K562 (cell line): ENCODE measurements at regions not wholly inside any gene's neighbourhood (a gene's known extent, or its start where the extent isn't known, plus 50 kb on each side); places are given as distances from the start of the nearest gene placed in this dataset.

Experiments used
- ATAC-seq: fragments of 200-7000 bp; cut with Tn5 transposase; 3 replicates; pipeline ENCODE4 v1.9.1; 2020; ENCODE audit warnings: moderate library complexity
- BruUV-seq: library from RNA; stranded (reverse); fragments of 400-500 nt; replicated peaks from 2 replicates; lab custom pipeline; 2021; lab: Mats Ljungman, UMichigan
- CTCF ChIA-PET: fragments of 300-600 bp; formaldehyde crosslinking; extraction: SDS; loops from one replicate; lab custom pipeline; 2021; ENCODE audit warnings: low intra/inter-chr PET ratio; lab: Yijun Ruan, JAX
- POLR2A ChIA-PET: fragments of 300-600, 350-650 bp; sonication (Branson Sonifier 250); formaldehyde crosslinking; extraction: SDS; loops from one replicate; lab custom pipeline; 2021; ENCODE audit warnings: antibody characterized with exemption, inconsistent platforms; lab: Yijun Ruan, JAX
- DNase-seq, 4 experiments: peaks; one replicate each; pipeline versions ENCODE4 v3.0.0 to v3.0.0-alpha.2; 2011 to 2018; ENCODE audit warnings: low spot score in 3 of 4, mixed read lengths in 3 of 4; ENCODE audit errors: extremely low read depth in 1 of 4
- FAIRE-seq: peaks from 2 replicates; lab custom pipeline; 2011; peaks lifted over from hg19 to GRCh38; lab: Jason Lieb, UNC
- H2AFZ ChIP-seq: 2 replicates; pipeline ENCODE4 v1.6.0; 2011; ENCODE audit warnings: low read depth, low read length, control low read depth, inconsistent platforms
- H3K27ac ChIP-seq: fragments of 200-600 bp; 3 replicates; pipeline ENCODE4 v1.8.0; 2011; ENCODE audit warnings: low read depth, mild to moderate bottlenecking, control low read depth, inconsistent platforms, low read length, moderate library complexity, mixed read lengths; ENCODE audit errors: extremely low read depth
- H3K27me3 ChIP-seq, 2 experiments: fragments of 300-600 bp in 1 of 2; 2 replicates in 1 of 2; 3 replicates in 1 of 2; pipeline versions ENCODE4 v1.6.0 to v1.8.0; 2011; ENCODE audit warnings: inconsistent platforms in 2 of 2, low read length in 2 of 2, mild to moderate bottlenecking in 1 of 2, mixed read lengths in 1 of 2, moderate library complexity in 1 of 2; ENCODE audit not compliant: control insufficient read depth in 2 of 2, insufficient read depth in 2 of 2
- H3K36me3 ChIP-seq: fragments of 300-600 bp; 3 replicates; pipeline ENCODE4 v1.8.0; 2011; ENCODE audit warnings: mild to moderate bottlenecking, low read length, inconsistent platforms; ENCODE audit not compliant: control insufficient read depth, insufficient read depth
- H3K4me1 ChIP-seq, 2 experiments: fragments of 200-600 bp in 1 of 2; replicated peaks in 1 of 2; 2 replicates in 1 of 2; 3 replicates in 1 of 2; pipeline versions ENCODE4 v1.5.1 to v1.8.0; 2011; ENCODE audit warnings: inconsistent platforms in 2 of 2, low read length in 2 of 2, mild to moderate bottlenecking in 1 of 2, mixed read lengths in 1 of 2, moderate library complexity in 1 of 2; ENCODE audit not compliant: control insufficient read depth in 2 of 2, insufficient read depth in 2 of 2
- H3K4me2 ChIP-seq: 2 replicates; pipeline ENCODE4 v1.6.1; 2011; ENCODE audit warnings: low read length, control low read depth, inconsistent platforms, mixed read lengths; ENCODE audit not compliant: insufficient read depth
- H3K4me3 ChIP-seq: fragments of 200-600 bp; sonication (generic), shearing (Covaris generic); 2 replicates; pipeline ENCODE4 v1.5.1; 2016; ENCODE audit warnings: control low read depth, inconsistent platforms
- H3K79me2 ChIP-seq: fragments of 200-600 bp; 3 replicates; pipeline ENCODE4 v1.8.0; 2011; ENCODE audit warnings: low read length, inconsistent platforms; ENCODE audit not compliant: control insufficient read depth, insufficient read depth
- H3K9ac ChIP-seq, 2 experiments: 2 replicates each; pipeline versions ENCODE4 v1.6.0 to v1.6.1; 2011; ENCODE audit warnings: low read depth in 2 of 2, low read length in 2 of 2, control low read depth in 1 of 2, inconsistent platforms in 1 of 2, mild to moderate bottlenecking in 1 of 2, mixed read lengths in 1 of 2; ENCODE audit not compliant: insufficient read depth in 1 of 2
- H3K9me1 ChIP-seq: one replicate; pipeline ENCODE4 v1.6.0; 2011; ENCODE audit warnings: inconsistent platforms, mild to moderate bottlenecking, low read length, moderate library complexity; ENCODE audit not compliant: control insufficient read depth, insufficient read depth
- H3K9me3 ChIP-seq: replicated peaks from 2 replicates; pipeline ENCODE4 v1.5.1; 2011; ENCODE audit warnings: low read depth, low read length, inconsistent platforms; ENCODE audit not compliant: control insufficient read depth, insufficient read depth
- H4K20me1 ChIP-seq: replicated peaks from 2 replicates; pipeline ENCODE4 v1.6.1; 2011; ENCODE audit warnings: low read length, inconsistent platforms, mixed read lengths; ENCODE audit not compliant: control insufficient read depth, insufficient read depth
- FOXP1 ChIP-seq: sonication (generic); formaldehyde crosslinking; IDR thresholded peaks from 2 replicates; pipeline ENCODE4 v1.8.0; 2022; ENCODE audit warnings: mild to moderate bottlenecking, missing genetic modification reagents
- GABPB1 ChIP-seq: sonication (generic); formaldehyde crosslinking; IDR thresholded peaks from 2 replicates; pipeline ENCODE4 v1.8.0; 2022; ENCODE audit warnings: mild to moderate bottlenecking, missing genetic modification reagents
- HNRNPUL1 ChIP-seq: fragments of 200-400 bp; formaldehyde crosslinking; IDR thresholded peaks from 2 replicates; pipeline ENCODE4 v1.6.1; 2017; ENCODE audit warnings: low read length
- MTF1 ChIP-seq: fragments of 250-450 bp; sonication (Bioruptor Pico); IDR thresholded peaks from 2 replicates; pipeline ENCODE4 v1.9.0; 2021; ENCODE audit warnings: moderate library complexity, mild to moderate bottlenecking, inconsistent platforms, borderline replicate concordance
- RERE ChIP-seq: sonication (generic); formaldehyde crosslinking; IDR thresholded peaks from 2 replicates; pipeline ENCODE4 v1.8.0; 2023; ENCODE audit warnings: missing genetic modification reagents, mild to moderate bottlenecking, borderline replicate concordance
- ZNF23 ChIP-seq: fragments of 250-450 bp; sonication (Bioruptor Pico); IDR thresholded peaks from 2 replicates; pipeline ENCODE4 v1.4.0; 2020; ENCODE audit warnings: mild to moderate bottlenecking
- in situ Hi-C: fragments of 300-500 bp; cut with MboI; formaldehyde crosslinking; loops from 4 replicates; pipeline ENCODE4 v1.15.0; 2018; ENCODE audit warnings: inconsistent platforms, mixed read lengths
- intact Hi-C: fragments of 100-400 bp; cut with micrococcal nuclease; formaldehyde crosslinking; loops from 2 replicates; pipeline ENCODE4 v1.14.2; 2022

DNA sequence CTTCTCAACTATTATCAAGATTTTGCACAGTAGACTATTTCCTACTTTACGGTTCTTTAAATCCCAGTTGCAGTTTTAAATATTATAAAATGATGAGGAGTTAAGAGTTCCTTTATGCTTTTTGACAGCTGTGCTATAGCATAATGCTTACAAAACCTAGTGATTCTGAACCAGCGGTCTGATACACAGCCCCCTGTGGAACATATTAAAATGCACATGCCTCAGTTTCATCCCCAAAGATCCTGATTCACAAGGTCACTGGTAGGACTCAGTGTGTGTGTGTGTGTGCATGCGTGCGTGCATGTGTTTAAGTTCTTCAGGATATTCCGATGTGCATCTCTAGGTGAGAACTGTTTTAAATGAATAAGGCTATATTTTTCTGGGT lies 330.1 kb upstream of the TPM1 start (continued):
- TF ChIP-seq RERE, result no peak
- no peak for TF ChIP-seq MTF1 (CRISPR knock-in tag)
- no peak for TF ChIP-seq GABPB1 (CRISPR knock-in tag)
- no peak for TF ChIP-seq HNRNPUL1
- no peak for TF ChIP-seq ZNF23 (CRISPR knock-in tag)

- BruUV-seq, result no TSS peak
- no peak for ATAC-seq
- H3K79me2 ChIP-seq, result no peaks in the 10 kb centered on the region
- H3K4me2 ChIP-seq, result no peak overlapping the region
- peaks cover 2 to 11% of the 10 kb centered on the region in 2 experiments; a peak in 3 of 5 replicates for H3K27me3 ChIP-seq
- no peak overlapping the region for H2AFZ ChIP-seq
- no peak for TF ChIP-seq FOXP1
- H3K36me3 ChIP-seq, result no peaks in the 10 kb centered on the region
- H3K4me1 ChIP-seq, result no peaks in the 10 kb centered on the region
- H3K9me1 ChIP-seq, result no peaks in the 10 kb centered on the region
- ChIA-PET POLR2A (no interaction called here), CTCF (no interaction called here)
- in situ Hi-C loops, result no loop called here
- H3K9ac ChIP-seq, result no peak overlapping the region
- no peaks in the 10 kb centered on the region for H3K9me3 ChIP-seq
- no peaks in the 10 kb centered on the region for H4K20me1 ChIP-seq
- intact Hi-C loops, result no loop called here
- H3K27ac ChIP-seq, result no peak overlapping the region
- no peak for DNase-seq
- FAIRE-seq, result no peak
- H3K4me3 ChIP-seq, result no peak overlapping the region
Observed at GRCh38 chr15:62715946-62716345, 326.6 kb upstream of the TPM1 start.
